NCI-H345 treated with DMSO at 0.1 percent for 48 hours (cell line): ENCODE measurements at regions not wholly inside any gene's neighbourhood (a gene's known extent, or its start where the extent isn't known, plus 50 kb on each side); places are given as distances from the start of the nearest gene placed in this dataset.

ENCODE experiments used
- DNase-seq: peaks from one replicate; lab custom pipeline; 2025; ENCODE audit not compliant: unreplicated experiment; lab: John Stamatoyannopoulos, UW

GRCh38 chr15:69624155-69624520 lies 171.5 kb downstream of the RPLP1 start:
- DNase-seq = no peak

- no peak for DNase-seq
Measured at GRCh38 chr15:69624816-69625215, 172.2 kb downstream of the RPLP1 start.

- no peak for DNase-seq
Measured at GRCh38 chr15:69625328-69625727, 172.7 kb downstream of the RPLP1 start.

- no peak for DNase-seq
Measured at GRCh38 chr15:69626095-69627066, 173.8 kb downstream of the RPLP1 start.

GRCh38 chr15:69627548-69628158 lies 175.0 kb downstream of the RPLP1 start:
- no peak for DNase-seq

GRCh38 chr15:69628256-69629093 lies 175.9 kb downstream of the RPLP1 start:
- DNase-seq = no peak

- DNase-seq = no peak
Measured at GRCh38 chr15:69629631-69630161, 177.1 kb downstream of the RPLP1 start.

GRCh38 chr15:69631005-69631404 lies 178.4 kb downstream of the RPLP1 start:
- DNase-seq = no peak

GRCh38 chr15:69631978-69632377 lies 179.4 kb downstream of the RPLP1 start:
- peak; percentile 23 for DNase-seq

- DNase-seq = no peak
Measured at GRCh38 chr15:69634860-69635259, 182.2 kb downstream of the RPLP1 start.

- no peak for DNase-seq
Measured at GRCh38 chr15:69636169-69636915, 183.7 kb downstream of the RPLP1 start.

- no peak for DNase-seq
Measured at GRCh38 chr15:69637818-69638217, 185.2 kb downstream of the RPLP1 start.

- no peak for DNase-seq
Measured at GRCh38 chr15:69643476-69643875, 190.9 kb downstream of the RPLP1 start.

- DNase-seq = no peak
Measured at GRCh38 chr15:69643971-69644370, 191.4 kb downstream of the RPLP1 start.

GRCh38 chr15:69644876-69645275 lies 192.3 kb downstream of the RPLP1 start:
- DNase-seq = no peak

GRCh38 chr15:69647142-69647513 lies 194.5 kb downstream of the RPLP1 start:
- no peak for DNase-seq

GRCh38 chr15:69648212-69648611 lies 195.6 kb downstream of the RPLP1 start:
- peak; percentile 16 for DNase-seq

GRCh38 chr15:69648775-69649735 lies 196.4 kb downstream of the RPLP1 start:
- no peak for DNase-seq

GRCh38 chr15:69652293-69652692 lies 199.7 kb downstream of the RPLP1 start:
- DNase-seq = no peak
